Heart left ventricle (tissue), 16 donors: ENCODE measurements at regions not wholly inside any gene's neighbourhood (a gene's known extent, or its start where the extent isn't known, plus 50 kb on each side); places are given as distances from the start of the nearest gene placed in this dataset.

Experiments
- ATAC-seq, 4 donors: fragments of 200-7000 bp; cut with Tn5 transposase; one replicate each; pipeline ENCODE4 v1.9.1; 2020 to 2022; ENCODE audit warnings: moderate library complexity in 4 of 4, mild to moderate bottlenecking in 3 of 4, moderate number of reproducible peaks in 1 of 4
- DNase-seq, 5 donors: peaks; one replicate each; pipeline ENCODE4 v3.0.0-alpha.2; 2020
- H3K27ac ChIP-seq, 12 donors: fragments of 200-600 bp; sonication (generic) in 4 of 12; one replicate each; pipeline versions ENCODE4 v1.5.0 to v1.8.0; 2016 to 2022; ENCODE audit warnings: mild to moderate bottlenecking in 2 of 12
- H3K27me3 ChIP-seq, 9 donors: fragments of 200-600 bp; sonication (generic) in 2 of 9; one replicate each; pipeline versions ENCODE4 v1.5.1 to v1.8.0; 2016 to 2022; ENCODE audit warnings: mild to moderate bottlenecking in 3 of 9
- H3K36me3 ChIP-seq, 9 donors: fragments of 200-600 bp; sonication (generic) in 2 of 9; one replicate each; pipeline versions ENCODE4 v1.5.0 to v1.8.0; 2018 to 2022; ENCODE audit warnings: mild to moderate bottlenecking in 2 of 9
- H3K4me1 ChIP-seq, 12 donors: fragments of 200-600 bp; sonication (generic) in 4 of 12; one replicate each; pipeline versions ENCODE4 v1.5.0 to v1.8.0; 2016 to 2022; ENCODE audit warnings: mild to moderate bottlenecking in 3 of 12
- H3K4me3 ChIP-seq, 12 donors: fragments of 200-600 bp; sonication (generic) in 4 of 12; one replicate each; pipeline versions ENCODE4 v1.5.0 to v1.8.0; 2017 to 2022; ENCODE audit warnings: mild to moderate bottlenecking in 9 of 12, moderate library complexity in 4 of 12
- H3K9me3 ChIP-seq, 12 donors: fragments of 200-600 bp; sonication (generic) in 4 of 12; one replicate each; pipeline versions ENCODE4 v1.5.0 to v1.8.0; 2016 to 2022; ENCODE audit warnings: mild to moderate bottlenecking in 1 of 12
- CTCF ChIP-seq, 12 donors: fragments of 200-600 bp; sonication (generic) in 4 of 12; IDR thresholded peaks; one replicate each; pipeline versions ENCODE4 v1.5.0 to v1.8.0; 2018 to 2022; ENCODE audit warnings: antibody characterized with exemption in 12 of 12, mild to moderate bottlenecking in 5 of 12
- POLR2A ChIP-seq, 2 donors: fragments of 450-650 bp; IDR thresholded peaks; one replicate each; pipeline ENCODE4 v1.6.1; 2017; ENCODE audit warnings: antibody characterized with exemption in 2 of 2, mild to moderate bottlenecking in 2 of 2, moderate library complexity in 2 of 2
- WGBS, 4 donors: extraction: QIAGEN DNeasy Blood & Tissue Kit in 2 of 4; methylation state at CpG; one replicate each; pipeline versions ENCODE4 v1.1.5 to v1.1.7; 2013 to 2018; 5-methylcytosine and 5-hydroxymethylcytosine counted together
- intact Hi-C, 10 donors: fragments of 100-400 bp; cut with DNase I; formaldehyde crosslinking; loops; one replicate each; pipeline versions ENCODE4 v1.11.1 to v1.14.2; 2022
- donor health status: ischemic (EF 13 %, LVEDD 7.1; RV severe dilation, severe dysfunction).
- donor health status: healthy with polysubstance abuse.
- donor health status: DM: no; HTN: yes; CAD: no.
- donor health status: DM: no; HTN: no; CAD: no.
- donor health status: ischemic (EF 25% LVEDD 6.9; RV normal size, moderate dysfunction).
- donor health status: ischemic (EF 25% LVEDD 5.7; RV mildly dilated, moderate dysfunction).
- donor health status: healthy.
- donor health status: DM: yes; HTN: yes; CAD: no.
- donor health status: ischemic (EF 35%, LVEDD 5.7; RV mildly dilated, moderate dysfunction).
- donor health status: nonischemic (EF 11% LVEDD 7.7; RV severe dilation, severe dysfunction).
- donor health status: DM: yes; HTN: yes; CAD: no.
- donor health status: PGD.
- donor health status: ischemic (EF 29% LVEDD 5.4; RV normal size, mild dysfunction).
- donor health status: nonischemic (EF 23%, LVEDD 6.1; RV moderate dilation, normal function).

- peaks cover 0 to 10% (median 0%) of the 10 kb centered on the region in 9 donors for H3K27me3 ChIP-seq
- TF ChIP-seq POLR2A (IDR thresholded peaks at IDR 0.05) (no peak), CTCF (IDR thresholded peaks at IDR 0.05) (no peak)
- ATAC-seq (no peak), DNase-seq (no peak)
- no peaks in the 10 kb centered on the region for H3K9me3 ChIP-seq
- intact Hi-C loops = no loop called here
- no peaks in the 10 kb centered on the region for H3K36me3 ChIP-seq
- no peak overlapping the region for H3K4me3 ChIP-seq
- no peaks in the 10 kb centered on the region for H3K4me1 ChIP-seq
- 93 to 100% (median 94%) methylated on average over 3 of the region's 3 CpGs for WGBS, 4 donors
- no peak overlapping the region for H3K27ac ChIP-seq
These were observed 74.0 kb downstream of the RCN1 start for GRCh38 chr11:32164836-32165235.

- no peaks in the 10 kb centered on the region for H3K36me3 ChIP-seq
- TF ChIP-seq POLR2A (IDR thresholded peaks at IDR 0.05) = no peak
- no peak for TF ChIP-seq CTCF (IDR thresholded peaks at IDR 0.05)
- ATAC-seq (no peak), DNase-seq (no peak)
- peaks cover 0 to 9% (median 0%) of the 10 kb centered on the region in 12 donors for H3K4me1 ChIP-seq
- no peak overlapping the region for H3K4me3 ChIP-seq
- H3K27ac ChIP-seq = no peak overlapping the region
- H3K9me3 ChIP-seq = no peaks in the 10 kb centered on the region
- 84 to 96% (median 90%) methylated on average over 2 of the region's 2 CpGs for WGBS, 4 donors
- intact Hi-C loops = no loop called here
- H3K27me3 ChIP-seq = peaks cover 0 to 10% (median 0%) of the 10 kb centered on the region in 9 donors
These were observed 78.0 kb downstream of the RCN1 start for GRCh38 chr11:32168924-32169323.

- WGBS, 4 donors = 85 to 88% (median 87%) methylated on average over 6 of the region's 6 CpGs
- TF ChIP-seq POLR2A (IDR thresholded peaks at IDR 0.05) = no peak
- TF ChIP-seq CTCF (IDR thresholded peaks at IDR 0.05) = no peak
- Histone ChIP-seq H3K4me1 (peaks cover 0 to 9% (median 0%) of the 10 kb centered on the region in 12 donors), H3K4me3 (no peak overlapping the region), H3K9me3 (no peaks in the 10 kb centered on the region), H3K27ac (no peak overlapping the region), H3K36me3 (no peaks in the 10 kb centered on the region), H3K27me3 (peaks cover 0 to 7% (median 0%) of the 10 kb centered on the region in 9 donors)
- intact Hi-C loops = loop anchor here in 7 of 10 donors (5.0 to 10.0 kb wide), 7 partner anchors 527 to 1067 kb away; no protein-coding TSS in a partner anchor
- DNase-seq = no peak
- no peak for ATAC-seq
These were observed 80.6 kb downstream of the RCN1 start for GRCh38 chr11:32171445-32171844.

GRCh38 chr11:32172041-32172847, 81.4 kb downstream of the RCN1 start:
- Histone ChIP-seq H3K4me1 (peaks cover 0 to 9% (median 0%) of the 10 kb centered on the region in 12 donors), H3K9me3 (no peaks in the 10 kb centered on the region), H3K27ac (peak overlapping the region in 2 of 12 donors; percentile 9 to 18), H3K27me3 (peaks cover 0 to 7% (median 0%) of the 10 kb centered on the region in 9 donors), H3K36me3 (no peaks in the 10 kb centered on the region), H3K4me3 (peak overlapping the region in 8 of 12 donors; percentile 37 to 52 (median 40))
- WGBS, 4 donors = 41 to 58% (median 45%) methylated on average over 9 of the region's 9 CpGs
- intact Hi-C loops = loop anchor here in 7 of 10 donors (2.0 to 10.0 kb wide), 8 partner anchors 119 to 1067 kb away; no protein-coding TSS in a partner anchor
- ATAC-seq (no peak), DNase-seq (no peak)
- no peak for TF ChIP-seq CTCF (IDR thresholded peaks at IDR 0.05)
- TF ChIP-seq POLR2A (IDR thresholded peaks at IDR 0.05) = no peak
